Activated CD8-positive, alpha-beta T cell treated with anti-CD3 and anti-CD28 coated beads for 36 hours (primary cell): ENCODE measurements at regions not wholly inside any gene's neighbourhood (a gene's known extent, or its start where the extent isn't known, plus 50 kb on each side); places are given as distances from the start of the nearest gene placed in this dataset.

Experiments
- ATAC-seq: fragments of 200-7000 bp; cut with Tn5 transposase; one replicate; pipeline ENCODE4 v1.10.0; 2021; ENCODE audit warnings: mild to moderate bottlenecking, moderate library complexity
- CTCF ChIA-PET: fragments of 350-600 bp; sonication (Branson Sonifier 250); formaldehyde crosslinking; loops from one replicate; lab custom pipeline; 2021; ENCODE audit warnings: antibody characterized with exemption; lab: Charles Lee
- POLR2A ChIA-PET: fragments of 350-600 bp; sonication (Branson Sonifier 250); formaldehyde crosslinking; loops from one replicate; lab custom pipeline; 2021; ENCODE audit warnings: antibody characterized with exemption; lab: Charles Lee
- DNase-seq: peaks from one replicate; pipeline ENCODE4 v3.0.0-alpha.2; 2020
- H3K27ac Mint-ChIP-seq: one replicate; pipeline ENCODE4 v1.8.0; 2021; ENCODE audit warnings: mild to moderate bottlenecking, mixed read lengths
- H3K27me3 Mint-ChIP-seq: one replicate; pipeline ENCODE4 v1.8.0; 2021; ENCODE audit warnings: mixed read lengths
- H3K36me3 Mint-ChIP-seq: one replicate; pipeline ENCODE4 v1.8.0; 2021; ENCODE audit warnings: low read depth, mixed read lengths
- H3K4me1 Mint-ChIP-seq: one replicate; pipeline ENCODE4 v1.8.0; 2021; ENCODE audit warnings: low read depth, mixed read lengths
- H3K4me3 Mint-ChIP-seq: one replicate; pipeline ENCODE4 v1.8.0; 2021; ENCODE audit warnings: mild to moderate bottlenecking, moderate library complexity, mixed read lengths
- H3K9me3 Mint-ChIP-seq: one replicate; pipeline ENCODE4 v1.8.0; 2021; ENCODE audit warnings: mixed read lengths
- intact Hi-C: fragments of 100-400 bp; cut with micrococcal nuclease; formaldehyde crosslinking; loops from one replicate; pipeline ENCODE4 v1.10.0; 2022
- TF ChIP-seq, protein P1 (sequence below): fragments of 200-600 bp; IDR thresholded peaks from one replicate; pipeline ENCODE4 v1.8.0; 2022; ENCODE audit warnings: antibody characterized with exemption, mild to moderate bottlenecking

DNA sequence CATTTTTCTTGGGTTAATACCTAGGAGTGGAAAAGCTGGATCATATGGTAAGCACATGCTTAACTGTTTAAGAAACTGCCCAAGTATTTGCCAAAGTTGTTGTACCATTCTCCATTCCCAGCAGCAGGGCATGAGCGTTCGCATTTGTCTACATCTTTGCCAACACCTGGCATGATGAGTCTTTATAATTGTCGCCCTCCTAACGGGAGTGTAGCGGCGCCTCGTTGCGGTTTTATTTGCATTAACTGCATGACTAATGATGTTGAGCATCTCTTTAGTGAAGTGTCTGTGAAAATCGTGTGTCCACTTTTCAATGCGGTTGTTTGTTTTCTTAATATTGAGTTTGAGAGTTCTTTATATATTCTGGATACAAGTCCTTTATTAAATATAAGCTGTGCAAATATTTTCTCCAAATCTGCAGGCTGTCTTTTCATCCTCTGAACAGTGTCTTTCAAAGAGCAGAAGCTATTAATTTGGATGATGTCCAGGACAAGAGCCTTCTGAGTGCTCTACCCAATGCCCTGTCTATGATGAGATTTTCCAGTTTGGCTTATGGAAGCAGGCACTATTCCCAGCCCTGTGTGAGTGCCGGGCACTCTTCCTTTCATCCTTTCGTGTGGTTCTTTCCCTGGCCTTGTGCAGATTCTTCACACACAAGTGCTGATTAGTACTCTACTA, 202.0 kb downstream of the FOXO1 start:
- intact Hi-C loops, result no loop called here
- Mint-ChIP-seq H3K4me1 (no peaks in the 10 kb centered on the region), H3K27ac (no peak overlapping the region), H3K27me3 (no peaks in the 10 kb centered on the region), H3K36me3 (no peaks in the 10 kb centered on the region), H3K9me3 (peaks cover 1% of the 10 kb centered on the region), H3K4me3 (no peak overlapping the region)
- CTCF ChIA-PET, result no interaction called here
- no peak for DNase-seq
- ATAC-seq, result no peak
- TF ChIP-seq, protein P1, sequence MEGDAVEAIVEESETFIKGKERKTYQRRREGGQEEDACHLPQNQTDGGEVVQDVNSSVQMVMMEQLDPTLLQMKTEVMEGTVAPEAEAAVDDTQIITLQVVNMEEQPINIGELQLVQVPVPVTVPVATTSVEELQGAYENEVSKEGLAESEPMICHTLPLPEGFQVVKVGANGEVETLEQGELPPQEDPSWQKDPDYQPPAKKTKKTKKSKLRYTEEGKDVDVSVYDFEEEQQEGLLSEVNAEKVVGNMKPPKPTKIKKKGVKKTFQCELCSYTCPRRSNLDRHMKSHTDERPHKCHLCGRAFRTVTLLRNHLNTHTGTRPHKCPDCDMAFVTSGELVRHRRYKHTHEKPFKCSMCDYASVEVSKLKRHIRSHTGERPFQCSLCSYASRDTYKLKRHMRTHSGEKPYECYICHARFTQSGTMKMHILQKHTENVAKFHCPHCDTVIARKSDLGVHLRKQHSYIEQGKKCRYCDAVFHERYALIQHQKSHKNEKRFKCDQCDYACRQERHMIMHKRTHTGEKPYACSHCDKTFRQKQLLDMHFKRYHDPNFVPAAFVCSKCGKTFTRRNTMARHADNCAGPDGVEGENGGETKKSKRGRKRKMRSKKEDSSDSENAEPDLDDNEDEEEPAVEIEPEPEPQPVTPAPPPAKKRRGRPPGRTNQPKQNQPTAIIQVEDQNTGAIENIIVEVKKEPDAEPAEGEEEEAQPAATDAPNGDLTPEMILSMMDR, result no peak
- POLR2A ChIA-PET, result no interaction called here

DNA sequence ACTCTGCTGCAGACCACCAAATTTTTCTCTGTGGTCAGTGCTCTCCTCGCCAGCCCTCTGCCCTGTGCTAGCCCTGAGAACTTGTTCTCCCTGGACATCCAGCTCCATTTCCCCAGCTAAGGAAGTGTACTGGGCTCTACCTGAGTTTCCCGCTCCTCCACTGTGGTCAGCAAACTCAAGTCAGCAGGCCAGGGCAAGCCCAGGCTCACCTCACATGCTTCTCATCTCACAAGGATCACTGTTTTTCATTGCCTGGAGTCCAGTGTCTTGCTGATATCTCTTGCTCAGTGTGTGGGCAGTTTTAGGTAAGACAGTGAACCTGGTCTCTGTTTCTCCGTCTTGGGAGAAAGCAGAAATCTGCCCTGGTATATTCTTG, 201.4 kb downstream of the FOXO1 start:
- no peaks in the 10 kb centered on the region for H3K4me1 Mint-ChIP-seq
- ATAC-seq (no peak), DNase-seq (no peak)
- peaks cover 1% of the 10 kb centered on the region for H3K9me3 Mint-ChIP-seq
- H3K36me3 Mint-ChIP-seq, result no peaks in the 10 kb centered on the region
- H3K4me3 Mint-ChIP-seq, result no peak overlapping the region
- intact Hi-C loops, result no loop called here
- ChIA-PET CTCF (no interaction called here), POLR2A (no interaction called here)
- no peak overlapping the region for H3K27ac Mint-ChIP-seq
- TF ChIP-seq, protein P1, result no peak
- no peaks in the 10 kb centered on the region for H3K27me3 Mint-ChIP-seq

DNA sequence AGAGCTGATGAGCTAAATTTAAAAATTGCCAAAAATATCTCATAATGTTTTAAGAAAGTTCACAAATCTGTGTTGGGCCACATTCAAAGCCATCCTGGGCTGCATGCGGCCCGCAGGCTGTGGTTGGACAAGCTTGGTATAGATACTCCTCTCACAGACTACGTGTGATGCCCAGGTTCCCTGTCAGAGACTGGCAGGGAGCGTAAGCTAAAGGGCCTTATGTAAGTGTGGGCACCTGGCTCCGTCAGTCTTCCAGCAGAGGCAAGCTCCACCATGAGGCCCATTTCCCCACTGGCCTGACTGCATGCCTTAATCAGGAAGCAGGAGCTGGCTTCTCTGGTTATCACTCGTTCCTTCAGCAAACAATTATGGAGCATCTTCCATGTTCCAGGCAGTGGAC, 200.2 kb downstream of the FOXO1 start:
- CTCF ChIA-PET, result no interaction called here
- intact Hi-C loops, result no loop called here
- no peaks in the 10 kb centered on the region for H3K36me3 Mint-ChIP-seq
- POLR2A ChIA-PET, result no interaction called here
- H3K27ac Mint-ChIP-seq, result no peak overlapping the region
- TF ChIP-seq, protein P1, result no peak
- H3K4me1 Mint-ChIP-seq, result no peaks in the 10 kb centered on the region
- H3K27me3 Mint-ChIP-seq, result no peaks in the 10 kb centered on the region
- H3K9me3 Mint-ChIP-seq, result no peaks in the 10 kb centered on the region
- DNase-seq (no peak), ATAC-seq (no peak)
- H3K4me3 Mint-ChIP-seq, result no peak overlapping the region

DNA sequence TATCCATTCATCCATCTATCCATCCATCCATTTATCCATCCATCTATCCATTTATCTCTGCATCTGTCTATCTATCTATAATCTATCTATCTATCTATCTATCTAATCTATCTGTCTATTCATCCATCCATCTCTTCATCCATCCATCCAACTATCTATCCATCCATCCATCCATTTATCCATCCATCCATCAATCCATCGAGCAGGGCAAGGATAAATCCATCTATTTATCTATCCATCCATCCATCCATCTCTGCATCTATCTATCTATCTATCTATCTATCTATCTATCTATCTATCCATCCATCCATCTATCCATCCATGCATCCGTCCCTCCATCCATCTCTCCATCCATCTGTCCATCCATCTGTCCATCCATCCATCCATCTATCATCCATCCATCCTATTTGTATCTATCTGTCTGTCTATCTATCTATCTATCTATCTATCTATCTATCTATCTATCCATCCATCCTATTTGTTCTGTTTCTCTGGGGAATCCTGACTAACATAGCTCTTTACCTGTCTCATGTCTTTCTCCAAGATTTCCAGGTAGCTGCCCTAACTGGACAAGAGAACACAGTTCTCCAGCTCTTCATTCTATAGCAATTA, 198.1 kb downstream of the FOXO1 start:
- H3K9me3 Mint-ChIP-seq, result no peaks in the 10 kb centered on the region
- TF ChIP-seq, protein P1, result no peak

DNA sequence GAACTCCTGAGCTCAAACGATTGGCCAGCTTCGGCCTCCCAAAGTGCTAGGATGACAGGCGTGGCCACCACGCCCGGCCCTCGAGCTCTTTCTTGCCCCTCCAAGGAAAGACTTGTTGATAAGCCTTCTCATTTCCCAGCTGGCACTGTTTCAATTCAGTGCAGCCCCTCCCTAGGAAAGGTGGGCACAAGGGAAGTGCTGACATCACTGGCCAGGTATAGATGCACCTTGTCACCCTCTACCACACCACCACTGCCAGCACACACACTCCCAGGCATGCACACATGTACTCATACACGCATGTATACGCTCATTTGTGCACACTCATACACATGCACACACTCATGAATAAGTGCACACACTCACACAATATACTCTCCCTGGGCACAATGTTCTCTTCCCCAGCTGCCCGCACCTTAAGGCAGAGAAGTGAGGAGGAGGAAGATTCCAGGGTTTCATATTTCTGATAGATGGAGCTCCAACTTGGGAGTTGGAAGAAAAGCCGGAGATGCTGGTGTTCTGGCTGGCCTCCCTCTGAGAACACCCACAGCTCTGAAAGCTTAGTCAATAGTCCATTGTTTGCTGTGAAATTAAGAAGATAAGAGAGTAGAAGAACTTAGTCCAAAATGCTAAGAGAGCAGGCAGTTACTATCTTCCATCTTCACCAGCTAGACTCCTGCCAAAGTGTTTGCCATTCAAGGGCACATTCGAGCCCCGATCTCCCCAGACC, 196.7 kb downstream of the FOXO1 start:
- Mint-ChIP-seq H3K4me3 (no peak overlapping the region), H3K27me3 (no peaks in the 10 kb centered on the region), H3K4me1 (peaks cover 8% of the 10 kb centered on the region), H3K9me3 (no peaks in the 10 kb centered on the region), H3K36me3 (no peaks in the 10 kb centered on the region), H3K27ac (no peak overlapping the region)
- TF ChIP-seq, protein P1, result no peak
- no peak for ATAC-seq
- intact Hi-C loops, result no loop called here
- CTCF ChIA-PET, result interaction anchor here (1.1 kb wide), 1 partner anchor 15 kb away, joined by 3 read pairs; no protein-coding TSS in a partner anchor
- POLR2A ChIA-PET, result interaction anchor here (1.3 kb wide), 1 partner anchor 21 kb away, joined by 3 read pairs; no protein-coding TSS in a partner anchor
- no peak for DNase-seq

More for the DNA sequence above, 198.1 kb downstream of the FOXO1 start:
- Mint-ChIP-seq H3K4me1 (peaks cover 8% of the 10 kb centered on the region), H3K4me3 (no peak overlapping the region), H3K27ac (no peak overlapping the region), H3K36me3 (no peaks in the 10 kb centered on the region), H3K27me3 (no peaks in the 10 kb centered on the region)
- DNase-seq (no peak), ATAC-seq (no peak)
- POLR2A ChIA-PET, result interaction anchor here (0.6 kb wide), 1 partner anchor 126 kb away, joined by 3 read pairs; no protein-coding TSS in a partner anchor
- intact Hi-C loops, result no loop called here
- CTCF ChIA-PET, result no interaction called here
